Superior temporal gyrus (tissue), 1 donor: ENCODE measurements at regions not wholly inside any gene's neighbourhood (a gene's known extent, or its start where the extent isn't known, plus 50 kb on each side); places are given as distances from the start of the nearest gene placed in this dataset.

Experiments
- DNase-seq: peaks from one replicate; pipeline ENCODE4 v3.0.0-alpha.2; 2016; ENCODE audit errors: extremely low spot score

DNA sequence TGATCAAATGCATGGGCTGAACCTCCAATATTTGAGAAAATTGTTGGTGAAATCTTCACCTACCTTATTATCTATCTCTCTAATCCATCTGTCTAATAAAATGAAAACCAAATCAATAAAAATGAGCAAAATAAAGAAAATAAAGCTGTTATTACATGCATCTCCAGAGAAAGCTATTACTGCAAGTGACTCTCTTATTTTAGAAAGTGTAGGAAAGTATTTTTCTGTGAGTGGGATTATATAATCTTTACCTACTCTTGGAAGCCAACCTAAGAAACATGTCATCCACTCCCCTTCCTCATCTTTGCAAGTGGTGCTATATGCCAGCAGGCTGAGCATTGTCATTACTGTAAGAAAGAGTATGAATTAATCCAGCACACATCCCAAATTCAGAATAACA, 191.5 kb upstream of the RFC3 start:
- DNase-seq = no peak

DNA sequence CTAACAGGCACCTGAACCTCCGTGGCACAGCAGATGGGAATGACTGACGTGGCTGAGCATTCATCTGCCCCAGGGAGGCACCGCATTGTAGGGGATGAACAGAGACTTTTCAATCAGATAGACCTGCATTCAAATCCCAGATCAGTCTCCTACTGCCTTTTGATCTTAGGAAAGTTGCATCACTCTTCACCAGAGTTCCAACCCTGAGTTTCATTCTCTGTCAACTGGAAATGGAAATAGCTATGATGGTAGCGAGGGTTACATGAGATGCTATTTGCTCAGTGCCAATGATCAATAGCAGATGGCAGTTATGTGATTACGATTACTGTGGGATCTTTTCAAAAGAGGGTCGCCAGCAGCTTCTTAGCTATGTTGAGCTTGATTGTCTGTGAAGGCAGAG, 189.3 kb upstream of the RFC3 start:
- no peak for DNase-seq

DNA sequence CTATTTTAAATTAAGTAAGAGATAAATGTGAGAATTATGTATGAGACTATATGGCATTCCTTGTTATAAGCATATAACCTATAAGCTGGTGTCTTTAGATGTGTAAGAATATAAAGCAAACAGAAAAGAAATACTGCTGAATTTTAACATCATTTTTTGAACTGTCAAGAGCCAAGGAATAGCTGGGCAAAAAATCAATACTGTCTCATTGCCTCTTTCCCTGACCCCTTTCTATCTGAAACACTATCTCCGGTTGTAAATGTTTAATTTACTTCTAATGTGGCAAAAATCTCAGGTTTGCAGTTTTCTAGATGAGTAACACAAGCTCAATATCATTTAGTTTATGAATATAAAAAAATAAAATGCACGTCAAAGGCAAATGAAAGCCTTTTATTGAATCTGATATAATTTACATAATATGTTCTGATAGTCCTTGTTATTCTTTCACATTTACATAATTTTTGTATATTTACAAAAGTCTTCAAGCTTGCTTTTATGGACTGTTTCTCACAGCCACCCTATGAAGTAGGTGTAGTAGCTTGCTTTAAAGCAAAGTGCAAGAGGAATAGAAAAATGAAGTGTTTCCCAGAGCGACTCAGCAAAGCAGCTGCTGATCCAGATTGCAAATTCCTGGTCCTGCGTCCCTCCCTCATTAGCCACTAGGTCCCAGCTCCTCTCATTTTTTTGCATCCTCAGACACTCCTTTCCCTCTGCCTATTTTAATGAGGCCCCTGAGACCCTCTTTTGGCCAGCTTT, 188.2 kb upstream of the RFC3 start:
- peak; percentile 15 for DNase-seq

DNA sequence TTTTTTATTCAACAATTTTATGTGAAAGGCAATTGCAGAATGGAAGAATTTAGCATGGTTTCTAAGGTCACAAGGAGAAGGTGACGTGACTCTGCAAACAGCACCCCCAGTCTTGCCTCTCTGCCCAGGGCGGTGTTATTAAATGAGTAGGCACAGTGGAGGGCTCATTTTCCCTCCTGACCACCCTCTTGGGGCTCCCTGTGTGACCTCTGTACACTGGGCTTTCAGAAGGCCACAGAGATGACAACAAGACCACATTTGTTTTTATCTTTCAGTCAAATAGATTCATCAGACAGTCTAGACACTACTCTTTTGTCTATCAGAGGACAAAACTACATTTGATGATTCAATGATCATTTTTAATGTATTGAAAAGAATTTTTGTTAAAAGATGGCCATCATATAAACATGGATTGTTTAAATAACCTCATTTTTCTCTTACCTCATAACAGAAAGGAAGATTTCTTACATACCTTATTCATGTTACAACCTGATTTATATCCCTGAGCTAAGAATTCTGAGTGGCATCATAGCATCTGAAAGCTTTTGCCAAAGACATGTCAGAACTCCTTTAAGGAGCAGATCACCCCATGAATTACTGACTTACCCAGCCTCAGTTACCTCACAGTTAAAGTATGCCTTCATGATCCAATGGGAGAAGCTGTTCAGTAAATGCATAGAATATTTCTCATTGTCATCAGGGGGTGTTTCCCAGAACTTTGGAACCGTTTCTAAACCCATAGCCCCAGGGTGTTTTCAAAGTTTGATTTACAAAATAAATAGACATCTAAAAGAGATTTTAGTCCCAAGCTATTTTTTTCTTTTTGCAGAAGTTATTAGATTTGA, 184.0 kb upstream of the RFC3 start:
- DNase-seq = peak; percentile 87

DNA sequence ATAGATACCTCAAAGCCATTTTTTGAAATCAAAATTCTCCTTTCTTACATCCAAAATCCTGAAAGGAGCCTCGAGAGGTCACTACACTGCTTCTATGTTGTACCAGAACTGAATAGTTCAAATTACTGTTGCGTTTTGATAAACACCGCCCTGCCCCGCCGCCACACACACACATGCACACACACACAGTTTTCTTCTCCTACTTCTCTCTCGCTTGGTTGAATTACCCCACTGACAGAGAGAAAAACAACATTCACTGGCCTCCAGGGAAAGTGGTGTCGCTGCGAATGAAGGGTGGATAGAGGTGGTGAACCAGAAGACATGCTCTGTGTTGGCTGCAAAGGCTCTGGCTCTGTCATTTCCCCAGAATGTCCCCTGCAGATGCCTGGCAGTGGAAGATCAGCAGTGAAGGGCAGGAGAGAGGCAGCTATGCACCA, 183.4 kb upstream of the RFC3 start:
- no peak for DNase-seq

DNA sequence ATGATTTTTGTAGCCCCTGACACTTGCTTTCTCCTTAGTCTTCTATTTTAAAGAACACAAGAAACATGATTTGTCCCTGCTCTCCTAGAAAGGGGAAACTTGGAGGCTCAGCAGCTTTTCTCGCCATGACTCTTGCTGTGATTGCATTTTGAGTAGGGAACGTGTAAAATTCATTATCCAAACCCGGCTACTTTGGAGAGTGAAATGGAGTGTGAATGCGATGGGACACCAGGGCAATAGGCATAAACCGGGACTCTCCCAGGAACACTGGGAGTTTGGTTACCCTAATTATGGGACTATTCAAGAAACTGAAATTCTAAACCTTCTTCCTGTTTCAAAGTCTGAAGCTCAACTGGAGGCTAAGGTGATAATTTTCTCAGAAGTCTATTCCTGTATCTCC, 181.7 kb upstream of the RFC3 start:
- DNase-seq = peak; percentile 49

DNA sequence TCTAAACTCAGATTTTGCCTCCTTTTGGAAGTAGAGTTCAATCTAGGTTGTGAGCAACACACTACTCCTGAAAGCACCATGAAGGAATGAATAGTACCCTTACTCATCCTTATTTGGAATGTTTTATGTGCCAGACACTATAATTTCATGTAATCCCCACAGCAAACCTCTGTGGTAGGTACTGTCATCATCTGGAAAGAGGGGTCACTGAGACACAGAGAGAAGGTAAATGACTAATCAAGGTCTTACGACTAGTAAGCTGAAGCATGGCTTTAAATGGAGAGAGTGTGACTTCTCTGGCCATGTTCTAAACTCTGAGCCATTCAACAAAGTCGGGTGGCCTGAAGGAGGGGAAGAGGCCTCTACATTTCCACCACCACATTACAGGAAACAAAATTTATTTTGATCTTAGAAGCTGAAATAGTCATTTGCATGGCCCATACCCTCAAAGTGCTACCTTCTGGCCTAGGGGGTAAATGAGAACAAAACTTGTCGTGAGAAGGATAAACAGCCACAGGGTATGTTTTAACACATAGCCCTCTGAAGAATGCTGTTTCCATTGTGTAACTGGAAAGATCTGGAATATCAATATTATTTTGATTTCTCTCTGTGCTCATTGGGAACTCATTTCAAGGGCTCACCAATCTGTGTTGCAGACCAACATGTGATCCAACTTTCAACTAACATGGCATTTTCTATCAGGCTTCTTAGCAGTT, 180.8 kb upstream of the RFC3 start:
- no peak for DNase-seq

DNA sequence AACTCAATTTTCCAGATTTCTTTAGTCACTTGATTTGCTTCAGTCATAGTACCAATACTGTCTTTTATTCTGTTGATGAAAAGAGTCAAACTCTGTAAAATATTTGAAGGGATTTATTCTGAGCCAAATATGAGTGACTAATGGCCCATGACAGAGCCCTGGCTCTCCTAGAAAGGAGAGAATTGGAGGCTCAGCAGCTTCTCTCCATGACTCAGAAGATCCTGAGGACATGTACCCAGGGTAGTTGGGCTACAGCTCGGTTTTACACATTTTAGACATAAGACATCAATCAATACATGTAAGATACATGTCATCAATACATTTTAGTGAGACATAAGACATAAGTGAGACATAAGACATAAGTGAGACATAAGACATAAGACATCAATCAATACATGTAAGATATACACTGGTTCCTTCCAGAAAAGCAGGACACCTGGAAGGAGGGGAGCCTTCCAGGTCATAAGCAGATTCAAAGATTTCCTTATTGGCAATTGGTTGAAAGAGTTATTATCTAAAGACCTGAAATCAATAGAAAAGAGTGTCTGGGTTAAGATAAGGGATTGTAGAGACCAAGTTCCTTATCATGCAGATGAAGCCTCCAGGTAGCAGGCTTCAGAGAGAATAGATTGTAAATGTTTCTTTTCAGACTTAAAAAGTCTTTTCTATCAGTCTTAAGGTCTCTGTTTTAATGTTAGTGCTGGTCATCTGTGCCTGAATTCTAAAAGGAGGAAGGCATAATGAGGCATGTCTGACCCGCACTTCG, 179.8 kb upstream of the RFC3 start:
- no peak for DNase-seq

DNA sequence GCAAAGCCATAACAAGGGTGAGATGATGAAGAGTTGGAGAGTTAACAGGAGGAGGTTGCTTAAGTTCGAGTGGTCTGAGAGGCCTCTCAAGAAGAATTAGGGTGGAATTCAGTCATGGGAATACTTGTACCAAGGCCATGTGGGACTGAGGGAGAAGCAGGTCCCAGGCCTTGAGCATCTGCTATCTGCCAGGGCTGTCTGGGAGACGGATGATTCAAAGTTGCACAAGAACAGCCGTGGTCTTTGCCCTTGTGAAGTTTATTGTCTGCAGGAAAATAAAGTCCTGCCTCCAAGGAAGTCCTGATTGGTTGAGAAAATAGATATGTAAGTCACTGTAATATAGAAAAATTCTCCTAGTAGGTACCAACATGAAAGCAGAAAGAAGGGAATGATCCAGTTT, 178.8 kb upstream of the RFC3 start:
- DNase-seq = no peak

DNA sequence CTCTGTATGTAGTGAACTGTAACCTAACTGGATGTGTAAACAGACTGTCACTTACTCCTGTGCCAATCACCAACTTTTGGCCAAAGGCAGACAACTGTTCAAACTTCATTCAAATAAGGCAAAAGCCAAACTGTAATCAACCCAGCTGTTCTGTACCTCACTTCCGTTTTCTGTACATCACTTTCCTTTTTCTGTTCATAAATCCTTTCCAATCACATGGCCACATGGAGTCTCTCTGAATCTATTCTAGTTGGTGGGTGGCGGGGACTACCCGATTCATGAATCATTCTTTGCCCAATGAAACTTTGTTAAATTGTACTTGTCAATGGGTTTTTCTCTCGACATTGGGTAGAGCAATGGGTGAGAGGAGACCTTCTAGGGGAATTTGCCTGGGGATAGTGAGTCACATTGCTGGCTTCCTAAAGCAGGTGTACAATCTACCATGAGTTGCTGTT, 178.3 kb upstream of the RFC3 start:
- DNase-seq = no peak

DNA sequence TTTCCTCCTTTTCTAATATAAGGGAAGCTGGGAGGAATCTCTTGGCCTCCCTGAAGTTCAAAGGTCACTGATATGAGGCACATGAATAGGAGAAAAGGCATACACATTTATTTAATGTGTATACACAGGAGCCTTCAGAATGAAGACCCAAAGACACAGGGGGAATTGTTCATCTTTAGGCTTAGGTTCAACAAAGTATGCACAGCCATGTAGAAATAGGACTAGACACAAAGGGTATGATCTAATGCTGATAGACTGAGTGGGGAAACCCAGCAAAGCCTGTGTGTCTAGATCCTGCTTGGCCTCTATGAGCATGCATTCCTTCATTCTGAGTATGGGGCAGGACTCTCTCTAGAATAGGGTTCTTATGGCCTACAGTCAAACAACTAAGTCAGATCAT, 177.1 kb upstream of the RFC3 start:
- DNase-seq = no peak

DNA sequence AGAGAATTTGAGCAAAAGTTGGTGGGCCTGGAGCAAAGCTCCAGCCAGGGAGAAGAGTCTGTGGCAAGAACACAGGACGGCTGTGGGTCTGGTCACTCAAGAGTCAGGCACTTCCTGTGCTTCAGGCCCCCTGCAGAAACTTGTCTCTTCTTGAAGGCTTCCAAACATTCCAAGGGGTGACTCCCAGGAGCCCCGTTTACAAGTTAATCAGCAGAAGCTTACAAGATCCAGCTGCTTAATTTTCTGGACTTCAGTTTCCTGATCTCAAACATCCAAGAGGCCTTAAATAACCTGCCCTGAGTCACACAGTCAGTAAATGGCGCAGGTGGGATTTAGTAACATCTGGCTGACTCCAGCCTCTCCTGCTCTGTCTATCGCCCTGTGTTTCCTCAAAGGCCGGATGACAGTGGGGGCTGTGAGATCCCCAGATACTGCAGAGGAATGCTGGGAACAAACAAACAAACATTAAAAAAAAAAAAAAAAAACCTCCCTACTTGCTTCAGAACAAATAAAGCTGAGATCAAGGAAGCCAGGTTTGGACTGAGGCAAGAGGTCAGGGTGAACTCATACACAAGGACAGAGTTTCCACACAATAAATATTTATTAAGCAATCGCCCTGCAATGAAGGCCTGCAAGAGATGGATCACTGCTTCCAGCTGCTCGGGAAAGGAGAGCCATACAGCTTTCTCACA, 175.4 kb upstream of the RFC3 start:
- no peak for DNase-seq

DNA sequence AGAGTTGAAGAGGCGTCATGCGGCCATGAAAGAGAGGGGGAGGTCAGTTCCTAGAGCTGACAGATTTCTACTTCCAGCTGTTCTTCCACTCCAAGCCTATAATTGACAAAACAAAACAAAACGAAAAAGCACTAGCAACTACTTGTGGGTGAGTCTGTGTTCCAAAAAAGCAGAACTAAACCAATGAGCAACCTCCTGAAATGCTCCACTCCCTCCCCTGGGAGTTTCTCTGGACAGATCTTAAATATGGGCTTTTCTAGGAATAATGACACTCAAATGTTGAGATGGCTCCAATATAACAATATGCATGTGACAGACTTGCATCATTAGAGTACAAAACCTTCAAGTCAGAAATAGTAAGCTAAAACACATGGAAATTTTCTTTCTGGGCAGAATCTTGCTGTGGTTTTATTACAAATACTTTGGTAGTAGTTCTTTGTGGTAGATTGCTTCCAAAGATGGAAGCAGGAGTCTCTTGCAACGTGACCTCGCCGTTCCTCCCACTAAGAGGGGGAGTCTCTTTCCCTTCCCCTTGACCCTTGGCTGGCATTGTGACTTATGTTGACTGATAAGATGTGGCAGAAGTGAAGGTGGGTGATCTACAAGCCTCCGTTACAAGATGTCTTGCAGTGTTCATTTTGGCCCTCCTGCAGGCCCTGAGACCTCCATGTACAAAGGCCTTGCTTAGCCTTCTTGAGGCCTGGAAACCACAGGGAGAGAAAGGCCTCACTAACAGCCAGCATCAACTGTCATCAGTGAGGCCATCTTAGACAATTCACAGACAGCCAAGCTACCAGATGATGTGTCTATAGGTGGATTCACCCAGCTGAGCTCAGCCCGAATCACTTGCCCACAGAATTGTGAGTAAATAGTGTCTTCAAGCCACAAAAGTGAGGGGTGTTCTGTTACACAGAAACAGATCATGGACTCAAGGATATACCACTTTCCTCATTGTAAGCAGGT, 173.1 kb upstream of the RFC3 start:
- DNase-seq = no peak

DNA sequence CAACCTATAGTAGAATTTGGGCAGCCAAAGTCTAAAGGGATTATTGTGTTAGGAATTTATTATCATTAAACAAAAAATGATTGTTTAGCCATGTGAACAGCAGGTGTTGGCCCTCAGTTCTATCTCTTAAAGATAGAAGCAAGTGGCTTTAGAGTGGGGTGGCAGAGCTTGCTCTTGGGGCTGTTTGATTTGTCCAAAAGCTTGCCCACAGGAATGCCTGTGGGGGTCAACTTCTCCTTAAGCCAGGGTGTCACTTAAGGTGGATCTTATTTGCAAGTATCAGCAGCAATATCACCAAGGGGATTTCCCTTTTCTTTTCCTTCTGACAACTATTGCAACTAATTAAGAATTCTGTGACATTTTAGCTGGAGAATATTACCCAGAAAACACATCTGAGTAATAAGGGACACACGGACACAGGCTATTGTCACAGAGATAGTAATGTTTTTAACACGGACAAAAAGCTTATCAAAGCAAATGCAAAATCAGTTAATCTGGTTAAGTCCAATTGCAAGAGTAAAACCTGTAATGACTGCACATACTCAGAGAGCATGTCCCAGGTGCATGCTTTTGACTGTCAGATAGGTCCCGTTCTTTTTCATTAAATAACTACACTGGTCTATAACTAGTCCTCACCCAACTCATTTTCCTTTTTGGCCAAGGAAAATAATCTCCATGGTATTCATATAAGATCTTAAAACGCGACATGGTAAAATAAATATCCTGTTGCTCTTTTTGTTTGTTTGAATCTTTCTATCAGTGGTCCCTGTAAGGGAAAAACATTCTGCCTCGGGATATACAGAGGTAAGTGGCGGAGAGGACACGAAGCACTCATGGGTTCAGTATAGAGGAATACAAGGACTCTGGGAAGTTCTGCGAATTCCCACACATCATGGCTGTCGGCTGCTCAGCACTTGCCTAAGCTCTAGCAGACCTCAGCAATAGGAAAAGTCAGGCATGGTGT, 172.1 kb upstream of the RFC3 start:
- peak; percentile 26 for DNase-seq

DNA sequence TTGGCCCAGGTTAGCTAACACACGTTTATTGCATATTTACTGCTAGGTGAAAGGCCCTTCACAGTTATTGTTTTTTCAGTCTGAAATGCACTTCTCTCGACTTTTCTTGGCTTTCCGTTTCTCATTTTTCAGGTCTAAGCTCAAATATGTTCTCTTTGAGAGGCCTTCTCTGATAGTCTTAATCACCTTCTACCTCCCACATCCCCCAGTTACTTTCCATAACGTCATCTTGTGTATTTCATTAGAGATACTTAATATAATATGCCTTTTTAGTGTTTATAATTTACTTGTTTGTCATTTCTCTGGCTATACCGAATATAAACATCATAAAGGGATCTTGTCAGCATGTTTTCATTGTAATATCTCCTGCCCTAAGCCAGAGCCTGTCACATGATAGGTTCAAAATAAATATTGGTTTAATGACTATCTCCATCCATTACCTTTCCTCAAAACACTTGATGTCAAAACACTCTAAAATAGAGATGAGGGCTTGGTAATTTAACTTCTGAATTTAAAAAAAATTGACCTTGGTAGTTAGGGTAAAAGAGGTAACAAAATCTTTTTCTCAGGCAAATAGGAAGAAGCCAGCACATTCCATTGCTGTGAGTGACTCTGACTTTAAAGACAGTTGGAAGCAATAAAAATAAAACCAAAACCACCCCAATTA, 168.6 kb upstream of the RFC3 start:
- DNase-seq = no peak

DNA sequence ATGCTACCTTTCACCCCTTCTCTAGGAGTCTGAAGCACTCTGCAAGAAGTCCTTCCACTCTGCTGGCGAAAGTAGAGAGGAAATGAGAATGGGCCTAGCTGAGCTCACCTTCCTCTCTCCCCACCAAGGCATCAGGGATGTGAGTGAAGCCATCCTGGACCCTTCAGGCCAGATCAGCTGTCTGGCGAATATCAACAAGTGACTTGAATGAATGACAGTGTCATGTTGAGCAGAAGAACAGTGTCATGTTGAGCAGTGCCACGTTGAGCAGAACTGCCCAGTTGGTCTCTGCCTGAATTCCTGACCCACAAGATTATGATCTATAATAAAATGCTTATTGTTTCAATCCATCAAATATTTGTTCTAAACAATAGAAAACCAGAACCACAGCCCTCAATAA, 166.2 kb upstream of the RFC3 start:
- DNase-seq = no peak

DNA sequence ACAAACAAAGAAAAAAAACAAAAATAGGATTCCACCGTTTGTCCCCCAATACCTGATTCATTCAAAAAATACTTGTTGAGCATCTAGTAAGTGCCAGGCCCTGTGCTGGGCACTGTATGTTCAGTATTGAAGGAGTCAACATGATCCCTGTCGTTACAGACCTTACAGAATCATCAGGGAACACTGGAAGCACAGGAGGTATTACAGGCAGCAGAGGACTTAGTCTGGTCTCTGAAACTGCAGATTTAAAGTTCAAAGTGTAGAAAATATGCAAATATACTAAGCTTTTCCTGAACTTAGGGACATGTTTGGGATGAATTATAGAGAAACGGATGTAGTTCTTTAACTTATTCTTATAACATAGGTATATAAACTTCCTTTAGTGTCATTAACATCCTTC, 160.7 kb upstream of the RFC3 start:
- no peak for DNase-seq

DNA sequence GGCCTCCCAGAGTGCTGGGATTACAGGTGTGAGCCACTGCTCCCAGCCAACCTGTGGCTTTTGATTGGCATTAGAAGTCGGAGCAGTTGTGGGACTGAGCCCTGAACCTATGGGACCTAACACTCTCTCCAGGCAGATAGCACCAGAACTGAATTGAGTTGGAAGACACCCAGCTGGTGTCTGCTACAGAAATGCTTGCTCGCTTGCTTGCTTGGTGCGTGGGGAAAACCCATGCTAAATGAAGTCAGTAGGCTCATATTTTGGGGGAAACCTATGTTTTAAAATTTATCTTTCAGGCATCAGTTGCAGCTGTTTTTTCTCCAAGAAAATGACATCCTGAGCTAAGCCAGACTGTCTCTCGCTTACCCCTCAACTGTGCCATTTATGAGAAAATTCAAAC, 158.5 kb upstream of the RFC3 start:
- no peak for DNase-seq
